IPS-15b (cell line): ENCODE measurements at regions not wholly inside any gene's neighbourhood (a gene's known extent, or its start where the extent isn't known, plus 50 kb on each side); places are given as distances from the start of the nearest gene placed in this dataset.
"Not testable (repeated sequence)": the region's sequence is repeated elsewhere in the genome, so short reads cannot be mapped to it uniquely, and the experiment has no call there.

ENCODE experiments used
- H3K27me3 ChIP-seq: one replicate; pipeline ENCODE4 v1.6.1; 2013; ENCODE audit warnings: low read length; ENCODE audit not compliant: control insufficient read depth, insufficient read depth
- H3K36me3 ChIP-seq: one replicate; pipeline ENCODE4 v1.6.1; 2013; ENCODE audit warnings: low read length; ENCODE audit not compliant: control insufficient read depth, insufficient read depth
- H3K4me1 ChIP-seq: one replicate; pipeline ENCODE4 v1.6.1; 2013; ENCODE audit warnings: mild to moderate bottlenecking, low read length; ENCODE audit not compliant: control insufficient read depth, insufficient read depth
- H3K4me3 ChIP-seq: one replicate; pipeline ENCODE4 v1.5.1; 2013; ENCODE audit warnings: low read depth, low read length
- H3K9ac ChIP-seq: one replicate; pipeline ENCODE4 v1.6.1; 2013; ENCODE audit warnings: low read depth, mild to moderate bottlenecking, low read length
- H3K9me3 ChIP-seq: one replicate; pipeline ENCODE4 v1.6.1; 2013; ENCODE audit warnings: mild to moderate bottlenecking, low read length; ENCODE audit not compliant: control insufficient read depth, insufficient read depth

GRCh38 chr20:19908576-19908975 is 108.6 kb upstream of the NAA20 start:
- Histone ChIP-seq H3K36me3 (no peaks in the 10 kb centered on the region), H3K27me3 (no peaks in the 10 kb centered on the region), H3K4me1 (no peaks in the 10 kb centered on the region), H3K4me3 (no peak overlapping the region), H3K9ac (no peak overlapping the region), H3K9me3 (no peaks in the 10 kb centered on the region)

- no peaks in the 10 kb centered on the region for H3K27me3 ChIP-seq
- no peaks in the 10 kb centered on the region for H3K36me3 ChIP-seq
- H3K4me3 ChIP-seq: no peak overlapping the region
- no peaks in the 10 kb centered on the region for H3K4me1 ChIP-seq
- H3K9ac ChIP-seq: no peak overlapping the region
- no peaks in the 10 kb centered on the region for H3K9me3 ChIP-seq
Measured at GRCh38 chr20:19909725-19910124, 107.4 kb upstream of the NAA20 start.

GRCh38 chr20:19911810-19912382 is 105.3 kb upstream of the NAA20 start:
- Histone ChIP-seq H3K9ac (no peak overlapping the region), H3K9me3 (no peaks in the 10 kb centered on the region), H3K4me3 (no peak overlapping the region), H3K4me1 (peaks cover 4% of the 10 kb centered on the region), H3K27me3 (no peaks in the 10 kb centered on the region), H3K36me3 (no peaks in the 10 kb centered on the region)

GRCh38 chr20:19913349-19913748 is 103.8 kb upstream of the NAA20 start:
- Histone ChIP-seq H3K9me3 (no peaks in the 10 kb centered on the region), H3K4me3 (no peak overlapping the region), H3K9ac (no peak overlapping the region), H3K27me3 (no peaks in the 10 kb centered on the region), H3K36me3 (no peaks in the 10 kb centered on the region), H3K4me1 (peaks cover 4% of the 10 kb centered on the region)

- no peaks in the 10 kb centered on the region for H3K27me3 ChIP-seq
- H3K36me3 ChIP-seq: no peaks in the 10 kb centered on the region
- H3K9ac ChIP-seq: no peak overlapping the region
- peaks cover 4% of the 10 kb centered on the region for H3K4me1 ChIP-seq
- no peaks in the 10 kb centered on the region for H3K9me3 ChIP-seq
- H3K4me3 ChIP-seq: no peak overlapping the region
Measured at GRCh38 chr20:19913927-19914614, 103.1 kb upstream of the NAA20 start.

- H3K36me3 ChIP-seq: no peaks in the 10 kb centered on the region
- no peaks in the 10 kb centered on the region for H3K9me3 ChIP-seq
- peaks cover 4% of the 10 kb centered on the region for H3K4me1 ChIP-seq
- no peak overlapping the region for H3K9ac ChIP-seq
- no peak overlapping the region for H3K4me3 ChIP-seq
- H3K27me3 ChIP-seq: no peaks in the 10 kb centered on the region
Measured at GRCh38 chr20:19915111-19915798, 101.9 kb upstream of the NAA20 start.

- Histone ChIP-seq H3K27me3 (no peaks in the 10 kb centered on the region), H3K9me3 (no peaks in the 10 kb centered on the region), H3K36me3 (no peaks in the 10 kb centered on the region), H3K9ac (no peak overlapping the region), H3K4me1 (peaks cover 4% of the 10 kb centered on the region), H3K4me3 (no peak overlapping the region)
Measured at GRCh38 chr20:19916531-19917485, 100.4 kb upstream of the NAA20 start.

GRCh38 chr20:19918965-19919329 is 98.2 kb upstream of the NAA20 start:
- H3K9me3 ChIP-seq: no peaks in the 10 kb centered on the region
- peaks cover 4% of the 10 kb centered on the region for H3K4me1 ChIP-seq
- H3K27me3 ChIP-seq: no peaks in the 10 kb centered on the region
- no peak overlapping the region for H3K4me3 ChIP-seq
- H3K36me3 ChIP-seq: no peaks in the 10 kb centered on the region
- no peak overlapping the region for H3K9ac ChIP-seq

GRCh38 chr20:19920381-19921138 is 96.6 kb upstream of the NAA20 start:
- no peaks in the 10 kb centered on the region for H3K36me3 ChIP-seq
- H3K9ac ChIP-seq: no peak overlapping the region
- H3K4me3 ChIP-seq: no peak overlapping the region
- H3K9me3 ChIP-seq: no peaks in the 10 kb centered on the region
- H3K27me3 ChIP-seq: no peaks in the 10 kb centered on the region
- peaks cover 4% of the 10 kb centered on the region for H3K4me1 ChIP-seq

GRCh38 chr20:19921284-19921793 is 95.8 kb upstream of the NAA20 start:
- Histone ChIP-seq H3K27me3 (no peaks in the 10 kb centered on the region), H3K9me3 (no peaks in the 10 kb centered on the region), H3K4me3 (no peak overlapping the region), H3K4me1 (peaks cover 4% of the 10 kb centered on the region), H3K9ac (no peak overlapping the region), H3K36me3 (no peaks in the 10 kb centered on the region)

GRCh38 chr20:19921829-19922228 is 95.3 kb upstream of the NAA20 start:
- H3K36me3 ChIP-seq, H3K27me3 ChIP-seq, H3K4me3 ChIP-seq, H3K9ac ChIP-seq, H3K4me1 ChIP-seq, H3K9me3 ChIP-seq: not testable (repeated sequence)
